ENCODE measurements at regions not wholly inside any gene's neighbourhood (a gene's known extent, or its start where the extent isn't known, plus 50 kb on each side); places are given as distances from the start of the nearest gene placed in this dataset.

GRCh38 chr6:16933532-16933931 is 168.3 kb upstream of the STMND1 start:
- TF ChIP-seq CTCF (IDR thresholded peaks at IDR 0.05; ENCODE audit: low read depth, low read length, poor library complexity, severe bottlenecking) (no peak), EZH2phosphoT487 (IDR thresholded peaks at IDR 0.05; ENCODE audit: borderline replicate concordance, low read length) (no peak)
